Lower leg skin (tissue), 4 donors: ENCODE measurements at regions not wholly inside any gene's neighbourhood (a gene's known extent, or its start where the extent isn't known, plus 50 kb on each side); places are given as distances from the start of the nearest gene placed in this dataset.

ENCODE experiments used
- DNase-seq, 2 donors: peaks; one replicate each; pipeline ENCODE4 v3.0.0-alpha.2; 2019; ENCODE audit warnings: low spot score in 2 of 2
- H3K4me3 ChIP-seq: fragments of 200-600 bp; sonication (generic); 2 replicates; pipeline ENCODE4 v1.5.1; 2017; ENCODE audit warnings: mild to moderate bottlenecking, low read depth; ENCODE audit not compliant: poor library complexity, severe bottlenecking
- CTCF ChIP-seq, 3 donors: fragments of 450-650 bp; IDR thresholded peaks; one replicate each; pipeline ENCODE4 v1.5.1; 2016; ENCODE audit warnings: antibody characterized with exemption in 3 of 3, mild to moderate bottlenecking in 3 of 3, moderate library complexity in 2 of 3
- POLR2A ChIP-seq, 2 donors: fragments of 450-650 bp; IDR thresholded peaks; one replicate each; pipeline ENCODE4 v1.6.1; 2016 to 2017; ENCODE audit warnings: antibody characterized with exemption in 2 of 2, mild to moderate bottlenecking in 1 of 2, moderate library complexity in 1 of 2
- WGBS, 2 donors: methylation state at CpG; one replicate each; pipeline ENCODE4 v1.1.5; 2018; 5-methylcytosine and 5-hydroxymethylcytosine counted together
- intact Hi-C: fragments of 100-400 bp; cut with DNase I; formaldehyde crosslinking; loops from one replicate; pipeline ENCODE4 v1.15.0; 2023; ENCODE audit warnings: low total_unique reads

- DNase-seq = no peak
- WGBS, 2 donors = 59 to 63% methylated on average over 1 of the region's 1 CpG
- no peak overlapping the region for H3K4me3 ChIP-seq
- intact Hi-C loops = no loop called here
- TF ChIP-seq CTCF (IDR thresholded peaks at IDR 0.05) (no peak), POLR2A (IDR thresholded peaks at IDR 0.05) (no peak)
These were observed 154.1 kb upstream of the SYT10 start for GRCh38 chr12:33593753-33594152.

DNA sequence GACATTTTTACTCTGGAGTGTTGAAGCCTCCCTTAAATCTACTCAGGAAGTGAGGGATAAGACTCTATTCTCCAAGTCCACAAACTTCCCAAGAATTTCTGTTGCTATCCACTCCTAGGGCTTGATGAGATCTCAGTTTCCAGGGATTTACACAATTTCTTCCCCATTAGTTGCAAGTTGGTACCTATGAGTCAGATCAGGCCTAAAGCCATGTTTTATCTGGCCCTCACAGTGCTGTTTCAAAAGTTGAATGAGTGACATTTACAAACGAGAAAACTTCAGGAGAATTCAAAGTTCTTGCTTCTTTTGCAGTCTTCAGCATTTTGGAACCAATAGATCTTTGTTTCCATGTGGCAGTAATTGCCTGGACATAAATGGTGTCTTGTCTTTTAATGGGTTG lies 156.4 kb upstream of the SYT10 start:
- intact Hi-C loops = no loop called here
- 36 to 39% methylated on average over 1 of the region's 1 CpG for WGBS, 2 donors
- H3K4me3 ChIP-seq = no peak overlapping the region
- no peak for DNase-seq
- no peak for TF ChIP-seq POLR2A (IDR thresholded peaks at IDR 0.05)
- no peak for TF ChIP-seq CTCF (IDR thresholded peaks at IDR 0.05)

GRCh38 chr12:33596814-33597213 lies 157.2 kb upstream of the SYT10 start:
- TF ChIP-seq POLR2A (IDR thresholded peaks at IDR 0.05) (no peak), CTCF (IDR thresholded peaks at IDR 0.05) (no peak)
- DNase-seq = no peak
- intact Hi-C loops = no loop called here
- 25 to 34% methylated on average over 5 of the region's 5 CpGs for WGBS, 2 donors
- no peak overlapping the region for H3K4me3 ChIP-seq

DNA sequence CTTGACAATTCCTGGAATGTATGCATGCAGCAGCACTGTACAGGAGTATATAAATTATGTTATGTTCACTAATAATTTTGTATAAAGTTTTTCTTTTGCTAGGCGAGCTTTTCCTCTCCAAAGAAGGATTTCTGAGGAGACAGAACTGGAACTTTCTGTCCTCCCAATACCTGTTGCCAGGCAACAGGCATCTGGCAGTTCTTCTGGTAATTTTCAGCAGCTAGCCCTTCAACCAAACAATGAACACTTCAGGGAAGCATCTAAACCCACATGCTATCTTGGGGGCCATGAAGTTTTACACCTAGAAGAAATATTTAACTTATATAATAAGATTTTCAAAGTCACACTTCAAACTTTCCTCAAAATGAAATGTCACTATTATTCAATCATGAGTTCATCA lies 162.9 kb upstream of the SYT10 start:
- TF ChIP-seq POLR2A (IDR thresholded peaks at IDR 0.05) = no peak
- no peak for TF ChIP-seq CTCF (IDR thresholded peaks at IDR 0.05)
- H3K4me3 ChIP-seq = no peak overlapping the region
- 11 to 18% methylated on average over 1 of the region's 1 CpG for WGBS, 2 donors
- intact Hi-C loops = no loop called here
- DNase-seq = no peak

DNA sequence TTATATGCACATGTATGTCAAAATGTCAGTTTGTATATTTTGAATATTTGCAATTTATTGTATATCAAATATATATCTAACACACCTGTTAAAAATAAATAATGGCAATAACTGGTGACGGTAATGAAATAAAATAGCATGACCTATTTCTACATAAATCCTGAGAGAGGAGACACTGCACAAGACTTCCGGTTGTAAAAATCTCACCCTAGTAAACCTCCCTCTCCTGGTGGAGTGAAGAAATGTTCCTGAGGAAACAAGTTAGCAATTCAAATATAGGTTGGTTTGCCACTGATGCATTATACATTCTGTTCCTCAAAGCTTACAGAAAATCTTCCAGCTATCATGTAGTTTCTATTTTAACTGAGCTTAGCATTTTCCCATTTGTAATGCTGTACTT lies 166.1 kb upstream of the SYT10 start:
- no peak for DNase-seq
- TF ChIP-seq CTCF (IDR thresholded peaks at IDR 0.05) = no peak
- TF ChIP-seq POLR2A (IDR thresholded peaks at IDR 0.05) = no peak
- intact Hi-C loops = no loop called here
- WGBS, 2 donors = 21 to 25% methylated on average over 2 of the region's 2 CpGs
- no peak overlapping the region for H3K4me3 ChIP-seq

- WGBS, 2 donors = 79% methylated on average over 4 of the region's 4 CpGs
- H3K4me3 ChIP-seq = no peak overlapping the region
- intact Hi-C loops = no loop called here
- no peak for TF ChIP-seq POLR2A (IDR thresholded peaks at IDR 0.05)
- no peak for TF ChIP-seq CTCF (IDR thresholded peaks at IDR 0.05)
- DNase-seq = no peak
These were observed 170.3 kb upstream of the SYT10 start for GRCh38 chr12:33609910-33610309.
